Stimulated activated effector memory CD8-positive, alpha-beta T cell treated with anti-CD3 and anti-CD28 coated beads, Interleukin-12 subunit alpha, Interleukin-12 subunit beta, amount 100 ng/mL, for 72 hours (primary cell): ENCODE measurements at regions not wholly inside any gene's neighbourhood (a gene's known extent, or its start where the extent isn't known, plus 50 kb on each side); places are given as distances from the start of the nearest gene placed in this dataset.
A peak's percentile ranks its signal among the peaks of the same experiment; 100 is the strongest.

ENCODE experiments used
- ATAC-seq: fragments of 150-1000 bp; cut with Tn5 transposase; 2 replicates; pipeline ENCODE4 v1.10.0; 2021
- DNase-seq, 2 donors: peaks; one replicate each; pipeline ENCODE4 v3.0.0; 2021 to 2022; ENCODE audit warnings: low spot score in 2 of 2
- H3K27ac Mint-ChIP-seq: one replicate; pipeline ENCODE4 v1.8.0; 2022; ENCODE audit warnings: mild to moderate bottlenecking, mixed read lengths
- H3K36me3 Mint-ChIP-seq: one replicate; pipeline ENCODE4 v1.8.0; 2022; ENCODE audit warnings: mild to moderate bottlenecking, mixed read lengths
- H3K4me1 Mint-ChIP-seq: one replicate; pipeline ENCODE4 v1.8.0; 2022; ENCODE audit warnings: mixed read lengths
- H3K4me3 Mint-ChIP-seq: one replicate; pipeline ENCODE4 v1.8.0; 2022; ENCODE audit warnings: mild to moderate bottlenecking, mixed read lengths
- H3K9me3 Mint-ChIP-seq: one replicate; pipeline ENCODE4 v1.8.0; 2022; ENCODE audit warnings: mixed read lengths

GRCh38 chr12:34397591-34398365 lies 375.5 kb downstream of the ALG10 start:
- H3K4me3 Mint-ChIP-seq, result no peak overlapping the region
- H3K9me3 Mint-ChIP-seq, result peaks cover 23% of the 10 kb centered on the region
- no peaks in the 10 kb centered on the region for H3K4me1 Mint-ChIP-seq
- no peaks in the 10 kb centered on the region for H3K36me3 Mint-ChIP-seq
- no peak for ATAC-seq
- no peak overlapping the region for H3K27ac Mint-ChIP-seq
- peak; percentile 0 to 34 for DNase-seq

DNA sequence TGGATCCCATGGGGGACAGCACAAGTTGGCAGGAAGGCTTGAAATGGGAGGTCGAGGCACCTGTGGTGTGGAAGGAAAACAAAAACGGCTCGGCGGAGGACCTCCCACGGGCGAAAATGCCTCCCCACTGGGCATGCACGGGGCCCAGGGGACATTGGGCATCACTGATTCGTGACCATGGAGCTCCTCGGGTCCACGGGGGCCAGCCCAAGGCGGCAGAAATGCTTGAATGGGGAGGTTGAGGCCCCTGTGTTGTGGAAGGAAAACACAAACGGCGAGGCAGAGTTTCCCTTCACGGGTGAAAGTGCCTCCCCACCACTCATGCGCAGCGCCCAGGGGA lies 376.0 kb downstream of the ALG10 start:
- Mint-ChIP-seq H3K36me3 (no peaks in the 10 kb centered on the region), H3K27ac (no peak overlapping the region), H3K4me1 (no peaks in the 10 kb centered on the region), H3K4me3 (no peak overlapping the region), H3K9me3 (peaks cover 22% of the 10 kb centered on the region)
- DNase-seq (no peak), ATAC-seq (no peak)

DNA sequence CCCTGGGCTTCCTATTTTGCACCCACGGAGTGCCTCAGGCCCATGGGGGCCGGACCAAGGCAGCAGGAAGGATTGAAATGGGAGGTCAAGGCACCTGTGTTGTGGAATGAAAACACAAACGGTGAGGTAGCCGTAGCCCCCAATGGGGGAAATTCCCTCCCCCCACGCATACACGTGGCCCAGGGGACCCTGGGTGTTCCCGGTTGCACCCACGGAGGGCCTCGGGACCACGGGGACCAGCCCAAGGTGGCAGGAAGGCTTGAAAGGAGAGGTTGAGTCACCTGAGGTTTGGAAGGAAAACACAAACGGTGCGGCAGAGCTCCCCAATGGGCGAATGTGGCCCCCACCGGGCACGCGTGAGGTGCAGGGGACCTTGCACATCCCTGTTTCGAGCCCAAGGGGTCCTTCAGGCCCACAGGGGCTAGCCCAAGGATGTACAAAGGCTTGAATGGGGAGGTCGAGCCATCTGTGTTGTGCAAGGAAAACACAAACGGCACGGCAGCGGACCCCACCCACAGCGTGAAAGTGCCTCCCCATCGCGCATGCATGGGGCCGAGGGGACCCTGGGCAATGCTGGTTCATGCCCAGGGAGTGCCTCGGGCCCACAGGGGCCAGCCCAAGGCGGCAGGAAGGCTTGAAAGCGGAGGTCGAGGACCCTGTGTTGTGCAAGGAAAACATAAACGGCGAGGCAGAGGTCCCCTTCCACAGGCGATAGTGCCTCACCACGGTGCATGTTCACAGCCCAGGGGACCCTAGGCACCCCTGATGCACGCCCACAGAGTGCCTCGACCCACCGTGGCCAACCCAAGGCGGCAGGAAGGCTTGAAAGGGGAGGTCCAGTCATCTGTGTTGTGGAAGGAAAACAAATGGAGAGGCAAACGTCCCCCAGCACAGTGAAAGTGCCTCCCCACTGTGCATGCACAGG lies 376.7 kb downstream of the ALG10 start:
- ATAC-seq, result no peak
- peaks cover 21% of the 10 kb centered on the region for H3K9me3 Mint-ChIP-seq
- DNase-seq, result peak; percentile 0 to 34
- H3K27ac Mint-ChIP-seq, result no peak overlapping the region
- H3K36me3 Mint-ChIP-seq, result no peaks in the 10 kb centered on the region
- no peaks in the 10 kb centered on the region for H3K4me1 Mint-ChIP-seq
- no peak overlapping the region for H3K4me3 Mint-ChIP-seq

DNA sequence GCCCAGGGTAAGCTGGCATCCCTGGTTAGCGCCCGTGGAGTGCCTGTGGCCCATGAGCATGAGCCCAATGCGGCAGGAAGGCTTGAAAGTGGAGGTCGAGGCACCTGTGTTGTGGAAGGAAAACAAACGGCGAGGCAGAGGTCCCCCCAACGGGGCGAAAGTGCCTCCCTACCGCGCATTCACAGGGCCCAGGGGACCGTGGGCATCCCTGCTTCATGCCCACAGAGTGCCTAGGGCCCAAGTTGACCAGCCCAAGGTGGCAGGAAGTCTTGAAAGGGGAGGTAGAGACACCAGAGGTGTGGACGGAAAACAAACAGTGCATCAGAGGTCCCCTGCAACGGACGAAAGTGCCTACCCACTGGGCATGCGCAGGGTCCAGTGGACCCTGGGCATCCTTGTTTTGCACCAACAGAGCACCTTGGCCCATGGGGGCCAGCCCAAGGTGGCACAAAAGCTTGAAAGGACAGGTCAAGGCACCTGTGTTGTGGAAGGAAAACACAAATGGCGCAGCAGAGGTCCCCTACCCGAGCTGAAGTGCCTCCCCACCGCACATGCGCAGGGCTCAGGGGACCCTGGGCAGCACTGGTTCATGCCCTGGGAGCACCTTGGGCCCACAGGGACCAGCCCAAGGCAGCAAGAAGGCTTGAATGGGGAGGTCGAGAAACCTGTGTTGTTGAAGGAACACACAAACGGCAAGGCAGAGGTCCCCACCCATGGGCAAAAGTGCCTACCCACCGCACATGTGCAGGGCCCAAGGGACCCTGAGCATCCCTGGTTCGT lies 377.5 kb downstream of the ALG10 start:
- H3K9me3 Mint-ChIP-seq, result peaks cover 17% of the 10 kb centered on the region
- no peaks in the 10 kb centered on the region for H3K36me3 Mint-ChIP-seq
- ATAC-seq, result no peak
- H3K27ac Mint-ChIP-seq, result no peak overlapping the region
- DNase-seq, result peak; percentile 1 to 35
- H3K4me3 Mint-ChIP-seq, result no peak overlapping the region
- H3K4me1 Mint-ChIP-seq, result no peaks in the 10 kb centered on the region

GRCh38 chr12:34400411-34400881 lies 378.1 kb downstream of the ALG10 start:
- ATAC-seq, result no peak
- H3K27ac Mint-ChIP-seq, result no peak overlapping the region
- no peaks in the 10 kb centered on the region for H3K4me1 Mint-ChIP-seq
- H3K4me3 Mint-ChIP-seq, result no peak overlapping the region
- DNase-seq, result peak in 1 of 2 donors; percentile 0
- H3K9me3 Mint-ChIP-seq, result peaks cover 20% of the 10 kb centered on the region
- H3K36me3 Mint-ChIP-seq, result no peaks in the 10 kb centered on the region

DNA sequence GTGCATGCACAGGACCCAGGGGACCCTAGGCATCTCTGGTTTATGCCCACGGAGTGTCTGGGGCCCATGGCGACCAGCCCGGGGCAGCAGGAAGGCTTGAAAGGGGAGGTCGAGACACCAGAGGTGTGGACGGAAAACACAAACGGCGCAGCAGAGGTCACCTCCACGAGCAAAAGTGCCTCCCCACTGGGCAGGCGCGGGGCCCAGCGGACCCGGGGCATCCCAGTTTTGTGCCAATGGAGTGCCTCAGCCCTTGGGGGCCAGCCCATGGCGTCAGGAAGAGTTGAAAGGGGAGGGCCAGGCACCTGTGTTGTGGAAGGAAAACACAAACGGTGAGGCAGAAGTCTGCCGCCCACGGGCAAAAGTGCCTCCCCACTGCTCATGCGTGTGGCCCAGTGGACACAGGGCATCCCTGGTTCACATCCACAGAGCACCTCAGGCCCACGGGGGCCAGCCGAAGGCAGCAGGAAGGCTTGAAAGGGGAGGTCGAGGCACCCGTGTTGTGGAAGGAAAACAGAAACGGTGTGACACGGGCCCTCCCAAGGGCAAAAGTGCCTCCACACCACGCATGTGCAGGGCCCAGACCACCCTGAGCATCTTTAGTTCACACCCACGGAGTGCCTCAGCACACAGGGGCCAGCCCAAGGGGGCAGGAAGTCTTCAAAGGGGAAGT lies 378.8 kb downstream of the ALG10 start:
- ATAC-seq (no peak), DNase-seq (peak; percentile 1 to 43)
- H3K9me3 Mint-ChIP-seq, result peaks cover 24% of the 10 kb centered on the region
- H3K27ac Mint-ChIP-seq, result no peak overlapping the region
- no peak overlapping the region for H3K4me3 Mint-ChIP-seq
- H3K4me1 Mint-ChIP-seq, result no peaks in the 10 kb centered on the region
- no peaks in the 10 kb centered on the region for H3K36me3 Mint-ChIP-seq

DNA sequence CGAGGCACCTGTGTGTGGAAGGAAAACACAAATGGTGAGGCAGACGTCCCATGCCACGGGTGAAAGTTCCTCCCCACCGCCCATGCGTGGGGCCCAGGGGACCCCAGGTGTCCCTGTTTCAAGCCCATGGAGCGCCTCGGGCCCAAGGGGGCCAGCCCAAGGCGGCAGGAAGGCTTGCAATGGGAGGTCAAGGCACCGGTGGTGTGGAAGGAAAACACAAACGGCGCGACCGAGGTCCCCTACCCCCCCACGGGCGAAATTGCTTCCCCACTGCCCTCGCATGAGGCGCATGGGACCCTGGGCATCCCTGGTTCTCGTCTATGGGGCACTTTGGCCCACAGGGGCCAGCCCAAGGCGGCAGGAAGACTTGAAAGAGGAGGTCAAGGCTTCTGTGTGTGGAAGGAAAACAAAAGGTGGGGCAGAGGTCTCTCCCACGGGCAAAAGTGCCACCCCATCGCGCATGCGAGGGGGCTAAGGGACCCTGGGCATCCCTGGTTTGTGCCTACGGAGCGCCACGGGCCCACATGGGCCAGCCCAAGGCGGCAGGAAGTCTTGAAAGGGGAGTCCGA lies 379.4 kb downstream of the ALG10 start:
- Mint-ChIP-seq H3K4me3 (no peak overlapping the region), H3K36me3 (no peaks in the 10 kb centered on the region), H3K4me1 (no peaks in the 10 kb centered on the region), H3K9me3 (peaks cover 24% of the 10 kb centered on the region), H3K27ac (no peak overlapping the region)
- no peak for ATAC-seq
- DNase-seq, result peak in 1 of 2 donors; percentile 1

- Mint-ChIP-seq H3K4me3 (no peak overlapping the region), H3K27ac (no peak overlapping the region), H3K4me1 (no peaks in the 10 kb centered on the region), H3K36me3 (no peaks in the 10 kb centered on the region), H3K9me3 (peaks cover 24% of the 10 kb centered on the region)
- DNase-seq (peak in 1 of 2 donors; percentile 29), ATAC-seq (no peak)
These were observed 380.1 kb downstream of the ALG10 start for GRCh38 chr12:34402228-34402898.

DNA sequence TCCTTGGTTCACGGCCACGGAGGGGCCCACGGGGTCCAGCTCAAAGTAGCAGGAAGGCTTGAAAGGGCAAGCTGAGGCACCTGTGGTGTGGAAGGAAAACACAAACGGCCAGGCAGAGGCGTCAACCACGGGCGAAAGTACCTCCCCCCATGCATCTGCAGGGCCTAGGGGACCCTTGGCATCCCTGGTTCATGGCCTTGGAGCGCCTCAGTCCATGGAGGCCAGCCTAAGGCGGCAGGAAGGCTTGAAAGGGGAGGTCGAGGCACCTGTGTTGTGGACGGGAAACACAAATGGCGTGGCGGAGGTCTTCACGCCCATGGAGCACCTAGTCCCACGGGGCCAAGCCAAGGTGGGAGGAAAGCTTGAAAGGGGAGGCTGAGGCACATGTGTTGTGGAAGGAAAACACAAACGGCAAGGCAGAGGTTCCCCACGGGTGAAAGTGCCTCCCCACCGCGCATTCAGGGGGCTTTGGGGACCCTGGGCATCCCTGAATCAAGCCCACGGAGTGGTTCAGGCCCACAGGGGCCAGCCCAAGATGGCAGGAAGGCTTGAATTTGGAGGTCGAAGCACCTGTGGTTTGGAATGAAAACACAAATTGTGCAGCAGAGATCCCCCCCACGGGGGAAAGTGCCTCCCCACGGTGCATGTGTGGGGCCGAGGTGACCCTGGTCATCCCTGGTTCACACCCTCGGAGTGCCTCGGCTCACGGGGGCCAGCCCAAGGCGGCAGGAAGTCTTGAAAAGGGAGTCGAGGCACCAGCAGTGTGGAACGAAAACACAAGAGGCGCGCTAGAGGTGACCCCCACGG lies 380.8 kb downstream of the ALG10 start:
- peaks cover 24% of the 10 kb centered on the region for H3K9me3 Mint-ChIP-seq
- no peaks in the 10 kb centered on the region for H3K36me3 Mint-ChIP-seq
- ATAC-seq (no peak), DNase-seq (peak in 1 of 2 donors; percentile 44)
- H3K4me3 Mint-ChIP-seq, result no peak overlapping the region
- no peak overlapping the region for H3K27ac Mint-ChIP-seq
- no peaks in the 10 kb centered on the region for H3K4me1 Mint-ChIP-seq

- H3K4me1 Mint-ChIP-seq, result no peaks in the 10 kb centered on the region
- H3K9me3 Mint-ChIP-seq, result peaks cover 24% of the 10 kb centered on the region
- peak in 1 of 2 donors; percentile 17 for DNase-seq
These were observed 381.5 kb downstream of the ALG10 start for GRCh38 chr12:34403706-34404376.

GRCh38 chr12:34404377-34405285 lies 382.3 kb downstream of the ALG10 start:
- Mint-ChIP-seq H3K4me3 (no peak overlapping the region), H3K4me1 (no peaks in the 10 kb centered on the region), H3K36me3 (no peaks in the 10 kb centered on the region), H3K9me3 (peaks cover 24% of the 10 kb centered on the region), H3K27ac (no peak overlapping the region)
- ATAC-seq (no peak), DNase-seq (peak in 1 of 2 donors; percentile 22)

More at GRCh38 chr12:34403706-34404376, 381.5 kb downstream of the ALG10 start:
- Mint-ChIP-seq H3K36me3 (no peaks in the 10 kb centered on the region), H3K27ac (no peak overlapping the region), H3K4me3 (no peak overlapping the region)
- ATAC-seq, result no peak
